ENCODE measurements at regions not wholly inside any gene's neighbourhood (a gene's known extent, or its start where the extent isn't known, plus 50 kb on each side); places are given as distances from the start of the nearest gene placed in this dataset.

GRCh38 chr18:71958605-71959004 lies 585.5 kb downstream of the CBLN2 start:
- no peak for TF ChIP-seq CTCF (IDR thresholded peaks at IDR 0.05)

GRCh38 chr18:71951001-71951400 lies 593.1 kb downstream of the CBLN2 start:
- no peak for TF ChIP-seq CTCF (IDR thresholded peaks at IDR 0.05)

GRCh38 chr18:71942433-71942832 lies 601.7 kb downstream of the CBLN2 start:
- no peak for TF ChIP-seq CTCF (IDR thresholded peaks at IDR 0.05)

- TF ChIP-seq CTCF (IDR thresholded peaks at IDR 0.05), result no peak
Measured at GRCh38 chr18:71939483-71939882, 604.7 kb downstream of the CBLN2 start.

- no peak for TF ChIP-seq CTCF (IDR thresholded peaks at IDR 0.05)
Measured at GRCh38 chr18:71936744-71937143, 607.4 kb downstream of the CBLN2 start.

- TF ChIP-seq CTCF (IDR thresholded peaks at IDR 0.05), result no peak
Measured at GRCh38 chr18:71919211-71919610, 624.9 kb downstream of the CBLN2 start.

- TF ChIP-seq CTCF (IDR thresholded peaks at IDR 0.05), result no peak
Measured at GRCh38 chr18:71913641-71914040, 630.5 kb downstream of the CBLN2 start.

GRCh38 chr18:71902482-71902881 lies 641.7 kb downstream of the CBLN2 start:
- no peak for TF ChIP-seq CTCF (IDR thresholded peaks at IDR 0.05)
